ENCODE measurements at regions not wholly inside any gene's neighbourhood (a gene's known extent, or its start where the extent isn't known, plus 50 kb on each side); places are given as distances from the start of the nearest gene placed in this dataset.

DNA sequence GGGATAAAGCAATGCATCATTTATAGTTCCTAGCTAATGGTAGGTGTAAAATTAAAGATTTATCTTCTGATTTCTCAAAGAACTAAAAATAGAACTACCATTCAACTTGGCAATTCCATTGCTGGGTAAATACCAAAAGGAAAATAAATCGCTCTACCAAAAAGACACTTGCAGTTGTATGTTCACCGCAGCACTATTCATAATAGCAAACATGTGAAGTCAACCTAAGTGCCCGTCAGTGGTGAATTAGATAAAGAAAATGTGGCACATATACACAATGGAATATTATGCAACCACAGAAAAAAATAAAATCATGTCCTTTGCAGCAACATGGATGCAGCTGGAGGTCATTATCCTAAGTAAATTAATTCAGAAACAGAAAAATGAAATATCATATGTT lies 192.8 kb upstream of the ADRA1D start:
- Mint-ChIP-seq H3K4me1 (no peaks in the 10 kb centered on the region), H3K4me3 (no peak overlapping the region), H3K27ac (no peak overlapping the region), H3K36me3 (ENCODE audit: insufficient read depth in 1 of 3, low read depth in 3 of 3) (peaks cover 0 to 3% (median 2%) of the 10 kb centered on the region in 3 experiments; a peak in 2 of 7 replicates), H3K27me3 (ENCODE audit: low read depth) (no peaks in the 10 kb centered on the region; the same call in 1 of the 2 replicates), H3K9me3 (peaks cover 0 to 4% of the 10 kb centered on the region in 2 experiments; a peak in 4 of 5 replicates)
- H4K20me1 ChIP-seq (ENCODE audit: control insufficient read depth, insufficient read depth, insufficient read length) = no peaks in the 10 kb centered on the region
- H2BK15ac ChIP-seq (ENCODE audit: low read depth, low read length) = no peak overlapping the region
- H3K4me2 ChIP-seq (ENCODE audit: insufficient read depth, insufficient read length, low read length) = no peak overlapping the region
- H2AFZ ChIP-seq (ENCODE audit: low read length) = no peak overlapping the region
- no CpG with 5 or more reads among the region's 3 CpGs for WGBS (ENCODE audit: extremely low coverage, insufficient read length, low lambda C conversion rate)
- H3K79me1 ChIP-seq (ENCODE audit: insufficient read depth, low read depth, low read length, poor library complexity, severe bottlenecking) = no peaks in the 10 kb centered on the region
- H3K4ac ChIP-seq (ENCODE audit: low read depth, low read length) = no peak overlapping the region
- TF ChIP-seq, protein P1, sequence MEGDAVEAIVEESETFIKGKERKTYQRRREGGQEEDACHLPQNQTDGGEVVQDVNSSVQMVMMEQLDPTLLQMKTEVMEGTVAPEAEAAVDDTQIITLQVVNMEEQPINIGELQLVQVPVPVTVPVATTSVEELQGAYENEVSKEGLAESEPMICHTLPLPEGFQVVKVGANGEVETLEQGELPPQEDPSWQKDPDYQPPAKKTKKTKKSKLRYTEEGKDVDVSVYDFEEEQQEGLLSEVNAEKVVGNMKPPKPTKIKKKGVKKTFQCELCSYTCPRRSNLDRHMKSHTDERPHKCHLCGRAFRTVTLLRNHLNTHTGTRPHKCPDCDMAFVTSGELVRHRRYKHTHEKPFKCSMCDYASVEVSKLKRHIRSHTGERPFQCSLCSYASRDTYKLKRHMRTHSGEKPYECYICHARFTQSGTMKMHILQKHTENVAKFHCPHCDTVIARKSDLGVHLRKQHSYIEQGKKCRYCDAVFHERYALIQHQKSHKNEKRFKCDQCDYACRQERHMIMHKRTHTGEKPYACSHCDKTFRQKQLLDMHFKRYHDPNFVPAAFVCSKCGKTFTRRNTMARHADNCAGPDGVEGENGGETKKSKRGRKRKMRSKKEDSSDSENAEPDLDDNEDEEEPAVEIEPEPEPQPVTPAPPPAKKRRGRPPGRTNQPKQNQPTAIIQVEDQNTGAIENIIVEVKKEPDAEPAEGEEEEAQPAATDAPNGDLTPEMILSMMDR (conservative IDR thresholded peaks at IDR 0.05) = no peak
- H3T11ph ChIP-seq (ENCODE audit: low read length) = no peak overlapping the region
- 0 out of 2 replicates have a peak, but pooled peaks cover 3% of the 10 kb centered on the region for H3K4me1 ChIP-seq (ENCODE audit: insufficient read depth, low read length)
- no peak overlapping the region for H2BK20ac ChIP-seq (ENCODE audit: low read depth, low read length, poor library complexity, severe bottlenecking)
- no peak overlapping the region for H3K9ac ChIP-seq (ENCODE audit: extremely low read depth, insufficient read length, low read length)
- H2AK5ac ChIP-seq (ENCODE audit: insufficient read length, low read length) = no peak overlapping the region
- no peak overlapping the region for H4K5ac ChIP-seq (ENCODE audit: insufficient read length, low read depth, low read length)
- no peaks in the 10 kb centered on the region for H3K27me3 ChIP-seq (ENCODE audit: insufficient read depth, low read length)
- H3K18ac ChIP-seq (ENCODE audit: insufficient read length, low read depth, low read length) = no peak overlapping the region
- H4K91ac ChIP-seq (ENCODE audit: insufficient read length, low read depth, low read length) = no peak overlapping the region
- no peak overlapping the region for H2BK5ac ChIP-seq (ENCODE audit: insufficient read length, low read length)
- no peaks in the 10 kb centered on the region for H3K23me2 ChIP-seq (ENCODE audit: insufficient read length, low read depth, low read length, poor library complexity, severe bottlenecking)
- no peak overlapping the region for H3K27ac ChIP-seq (ENCODE audit: insufficient read length, low read depth, low read length)
- no peak overlapping the region for H2BK120ac ChIP-seq (ENCODE audit: low read depth, low read length, poor library complexity, severe bottlenecking)
- H3K23ac ChIP-seq (ENCODE audit: insufficient read length, low read depth, low read length) = no peak overlapping the region
- H3K14ac ChIP-seq (ENCODE audit: insufficient read depth, low read length) = no peak overlapping the region
- H3K79me2 ChIP-seq (ENCODE audit: insufficient read depth, low read length) = no peaks in the 10 kb centered on the region
- H3K56ac ChIP-seq (ENCODE audit: insufficient read length, low read depth, low read length) = no peak overlapping the region
- no peak overlapping the region for H4K8ac ChIP-seq (replicated peaks; ENCODE audit: insufficient read length, low read depth, low read length)
- no peak overlapping the region for H2BK12ac ChIP-seq (ENCODE audit: insufficient read length, low read depth, low read length)
- DNase-seq = no peak
- no peaks in the 10 kb centered on the region for H3K9me3 ChIP-seq (ENCODE audit: control insufficient read depth, low read depth, low read length)

Measured in H9 (cell line).